Activated gamma-delta T cell (primary cell): ENCODE measurements at regions not wholly inside any gene's neighbourhood (a gene's known extent, or its start where the extent isn't known, plus 50 kb on each side); places are given as distances from the start of the nearest gene placed in this dataset.
"Not testable (repeated sequence)": the region's sequence is repeated elsewhere in the genome, so short reads cannot be mapped to it uniquely, and the experiment has no call there.

Source experiments
- DNase-seq: peaks from one replicate; lab custom pipeline; 2025; lab: John Stamatoyannopoulos, UW

- DNase-seq, result no peak
Observed at GRCh38 chr16:26772503-26772902, 294.2 kb upstream of the C16orf82 start.

- DNase-seq, result no peak
Observed at GRCh38 chr16:26777821-26778220, 288.9 kb upstream of the C16orf82 start.

- no peak for DNase-seq
Observed at GRCh38 chr16:26787924-26788323, 278.8 kb upstream of the C16orf82 start.

- DNase-seq, result no peak
Observed at GRCh38 chr16:26791169-26791568, 275.6 kb upstream of the C16orf82 start.

GRCh38 chr16:26795184-26795583 is 271.5 kb upstream of the C16orf82 start:
- DNase-seq, result no peak

GRCh38 chr16:26801628-26802027 is 265.1 kb upstream of the C16orf82 start:
- no peak for DNase-seq

- no peak for DNase-seq
Observed at GRCh38 chr16:26802440-26802839, 264.3 kb upstream of the C16orf82 start.

- no peak for DNase-seq
Observed at GRCh38 chr16:26802965-26803364, 263.8 kb upstream of the C16orf82 start.

- DNase-seq, result no peak
Observed at GRCh38 chr16:26806657-26807056, 260.1 kb upstream of the C16orf82 start.

- no peak for DNase-seq
Observed at GRCh38 chr16:26809461-26809860, 257.3 kb upstream of the C16orf82 start.

GRCh38 chr16:26816266-26816665 is 250.5 kb upstream of the C16orf82 start:
- DNase-seq, result no peak

- DNase-seq, result no peak
Observed at GRCh38 chr16:26816885-26817571, 249.7 kb upstream of the C16orf82 start.

GRCh38 chr16:26818393-26818792 is 248.3 kb upstream of the C16orf82 start:
- DNase-seq, result no peak

- no peak for DNase-seq
Observed at GRCh38 chr16:26824469-26824868, 242.3 kb upstream of the C16orf82 start.

GRCh38 chr16:26826500-26826899 is 240.2 kb upstream of the C16orf82 start:
- no peak for DNase-seq

- DNase-seq, result no peak
Observed at GRCh38 chr16:26827386-26827785, 239.3 kb upstream of the C16orf82 start.

- no peak for DNase-seq
Observed at GRCh38 chr16:26830428-26831127, 236.1 kb upstream of the C16orf82 start.

- not testable (repeated sequence) for DNase-seq
Observed at GRCh38 chr16:26836114-26836513, 230.6 kb upstream of the C16orf82 start.

GRCh38 chr16:26838931-26839330 is 227.8 kb upstream of the C16orf82 start:
- no peak for DNase-seq

GRCh38 chr16:26840691-26841090 is 226.0 kb upstream of the C16orf82 start:
- no peak for DNase-seq

- no peak for DNase-seq
Observed at GRCh38 chr16:26856271-26856670, 210.5 kb upstream of the C16orf82 start.

- no peak for DNase-seq
Observed at GRCh38 chr16:26856791-26857190, 209.9 kb upstream of the C16orf82 start.

- no peak for DNase-seq
Observed at GRCh38 chr16:26857371-26857770, 209.4 kb upstream of the C16orf82 start.

- no peak for DNase-seq
Observed at GRCh38 chr16:26860506-26860905, 206.2 kb upstream of the C16orf82 start.
